OCI-LY3 (cell line): ENCODE measurements at regions not wholly inside any gene's neighbourhood (a gene's known extent, or its start where the extent isn't known, plus 50 kb on each side); places are given as distances from the start of the nearest gene placed in this dataset.
"Not testable (repeated sequence)": the region's sequence is repeated elsewhere in the genome, so short reads cannot be mapped to it uniquely, and the experiment has no call there.

Experiments used
- EZH2phosphoT487 ChIP-seq: fragments of 200-600 bp; shearing (Covaris generic); IDR thresholded peaks from 2 replicates; pipeline ENCODE4 v1.6.1; 2018; ENCODE audit warnings: antibody characterized with exemption, mixed run types, low read depth
- TF ChIP-seq, protein P1 (sequence below): fragments of 200-600, 300-600 bp; sonication (generic); IDR thresholded peaks from 2 replicates; pipeline ENCODE4 v1.5.1; 2014; ENCODE audit warnings: antibody characterized with exemption, low read length, low read depth

GRCh38 chr6:74255007-74255406 is 559.0 kb downstream of the CD109 start:
- TF ChIP-seq, protein P1, sequence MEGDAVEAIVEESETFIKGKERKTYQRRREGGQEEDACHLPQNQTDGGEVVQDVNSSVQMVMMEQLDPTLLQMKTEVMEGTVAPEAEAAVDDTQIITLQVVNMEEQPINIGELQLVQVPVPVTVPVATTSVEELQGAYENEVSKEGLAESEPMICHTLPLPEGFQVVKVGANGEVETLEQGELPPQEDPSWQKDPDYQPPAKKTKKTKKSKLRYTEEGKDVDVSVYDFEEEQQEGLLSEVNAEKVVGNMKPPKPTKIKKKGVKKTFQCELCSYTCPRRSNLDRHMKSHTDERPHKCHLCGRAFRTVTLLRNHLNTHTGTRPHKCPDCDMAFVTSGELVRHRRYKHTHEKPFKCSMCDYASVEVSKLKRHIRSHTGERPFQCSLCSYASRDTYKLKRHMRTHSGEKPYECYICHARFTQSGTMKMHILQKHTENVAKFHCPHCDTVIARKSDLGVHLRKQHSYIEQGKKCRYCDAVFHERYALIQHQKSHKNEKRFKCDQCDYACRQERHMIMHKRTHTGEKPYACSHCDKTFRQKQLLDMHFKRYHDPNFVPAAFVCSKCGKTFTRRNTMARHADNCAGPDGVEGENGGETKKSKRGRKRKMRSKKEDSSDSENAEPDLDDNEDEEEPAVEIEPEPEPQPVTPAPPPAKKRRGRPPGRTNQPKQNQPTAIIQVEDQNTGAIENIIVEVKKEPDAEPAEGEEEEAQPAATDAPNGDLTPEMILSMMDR = not testable (repeated sequence)
- not testable (repeated sequence) for TF ChIP-seq EZH2phosphoT487
